H1 (cell line): ENCODE measurements at regions not wholly inside any gene's neighbourhood (a gene's known extent, or its start where the extent isn't known, plus 50 kb on each side); places are given as distances from the start of the nearest gene placed in this dataset.

Experiments
- BRCA1 ChIP-seq: IDR thresholded peaks from 2 replicates; pipeline ENCODE4 v1.6.1; 2012; ENCODE audit warnings: low read depth, low read length, improper control_type of control experiment
- CBX5 ChIP-seq: fragments of 300-800, 300-1000 bp; sonication (generic); IDR thresholded peaks from 2 replicates; pipeline ENCODE4 v1.7.1; 2016; ENCODE audit warnings: antibody characterized with exemption, low read length, low read depth
- GABPA ChIP-seq: IDR thresholded peaks from 2 replicates; pipeline ENCODE4 v1.6.1; 2011; ENCODE audit warnings: mild to moderate bottlenecking, low read length, moderate library complexity, borderline replicate concordance; ENCODE audit not compliant: insufficient read depth
- SIRT6 ChIP-seq: IDR thresholded peaks from one replicate; pipeline ENCODE4 v1.7.1; 2012; ENCODE audit warnings: low read length, inconsistent platforms
- SP1 ChIP-seq: IDR thresholded peaks from 2 replicates; pipeline ENCODE4 v1.6.1; 2011; ENCODE audit warnings: low read depth, low read length
- TAF7 ChIP-seq: optimal IDR thresholded peaks from 2 replicates; pipeline ENCODE3; 2011; ENCODE audit warnings: low read depth, mild to moderate bottlenecking, inconsistent platforms, low read length, moderate library complexity, borderline replicate concordance
- TBP ChIP-seq: IDR thresholded peaks from 2 replicates; pipeline ENCODE4 v1.6.1; 2011; ENCODE audit warnings: low read depth, low read length, improper control_type of control experiment

DNA sequence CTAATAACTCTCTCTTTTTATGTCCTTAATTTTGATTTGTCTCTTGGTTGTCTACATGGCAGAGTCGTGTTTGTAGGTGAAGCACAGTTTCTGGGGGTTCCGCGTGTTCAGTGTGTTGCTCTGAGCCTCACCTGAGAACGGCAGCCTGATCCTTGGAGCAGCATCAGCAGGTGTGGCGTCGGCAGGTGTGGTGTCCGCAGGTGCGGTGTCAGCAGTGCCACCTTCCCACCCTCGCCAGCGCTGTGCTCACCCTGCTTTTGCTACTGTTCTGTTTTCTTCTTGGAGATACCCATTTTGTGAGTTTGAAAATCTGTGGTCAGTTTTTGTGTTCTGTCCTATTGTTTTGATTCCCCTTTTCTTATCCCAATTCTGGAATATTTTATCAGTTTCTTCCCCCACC is 406.6 kb downstream of the GLRX3 start (continued):
- TF ChIP-seq GABPA (no peak), SIRT6 (no peak), CBX5 (no peak), TBP (no peak), BRCA1 (no peak), SP1 (no peak), TAF7 (no peak)
